Stimulated activated effector memory CD8-positive, alpha-beta T cell treated with anti-CD3 and anti-CD28 coated beads, Interleukin-12 subunit alpha, Interleukin-12 subunit beta, amount 100 ng/mL, for 72 hours (primary cell): ENCODE measurements at regions not wholly inside any gene's neighbourhood (a gene's known extent, or its start where the extent isn't known, plus 50 kb on each side); places are given as distances from the start of the nearest gene placed in this dataset.
"Not testable (repeated sequence)": the region's sequence is repeated elsewhere in the genome, so short reads cannot be mapped to it uniquely, and the experiment has no call there.

Experiments used
- ATAC-seq: fragments of 150-1000 bp; cut with Tn5 transposase; 2 replicates; pipeline ENCODE4 v1.10.0; 2021
- DNase-seq, 2 donors: peaks; one replicate each; pipeline ENCODE4 v3.0.0; 2021 to 2022; ENCODE audit warnings: low spot score in 2 of 2
- H3K27ac Mint-ChIP-seq: one replicate; pipeline ENCODE4 v1.8.0; 2022; ENCODE audit warnings: mild to moderate bottlenecking, mixed read lengths
- H3K36me3 Mint-ChIP-seq: one replicate; pipeline ENCODE4 v1.8.0; 2022; ENCODE audit warnings: mild to moderate bottlenecking, mixed read lengths
- H3K4me1 Mint-ChIP-seq: one replicate; pipeline ENCODE4 v1.8.0; 2022; ENCODE audit warnings: mixed read lengths
- H3K4me3 Mint-ChIP-seq: one replicate; pipeline ENCODE4 v1.8.0; 2022; ENCODE audit warnings: mild to moderate bottlenecking, mixed read lengths
- H3K9me3 Mint-ChIP-seq: one replicate; pipeline ENCODE4 v1.8.0; 2022; ENCODE audit warnings: mixed read lengths

DNA sequence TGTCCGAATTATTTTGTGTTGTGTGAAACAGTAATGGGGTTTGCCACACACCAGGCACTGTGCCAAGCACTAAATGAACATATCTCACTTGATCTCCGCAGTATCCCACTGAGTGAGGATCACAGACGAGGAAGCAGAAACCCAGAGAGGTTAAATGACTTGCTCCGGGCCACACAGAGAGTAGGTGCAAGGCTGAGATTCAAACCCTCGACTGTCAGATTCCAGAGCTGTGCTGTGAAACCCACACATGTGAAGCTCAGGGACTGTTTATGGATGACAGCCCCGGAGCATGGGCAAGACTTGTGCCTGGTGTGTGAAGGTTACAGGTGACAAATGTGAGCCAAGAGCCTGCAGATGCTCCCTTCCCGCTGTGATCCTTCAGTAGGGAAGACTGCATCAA, 87.8 kb upstream of the SIRPA start:
- Mint-ChIP-seq H3K27ac (no peak overlapping the region), H3K9me3 (no peaks in the 10 kb centered on the region), H3K36me3 (no peaks in the 10 kb centered on the region), H3K4me1 (peaks cover 4% of the 10 kb centered on the region), H3K4me3 (no peak overlapping the region)
- ATAC-seq = no peak
- no peak for DNase-seq

DNA sequence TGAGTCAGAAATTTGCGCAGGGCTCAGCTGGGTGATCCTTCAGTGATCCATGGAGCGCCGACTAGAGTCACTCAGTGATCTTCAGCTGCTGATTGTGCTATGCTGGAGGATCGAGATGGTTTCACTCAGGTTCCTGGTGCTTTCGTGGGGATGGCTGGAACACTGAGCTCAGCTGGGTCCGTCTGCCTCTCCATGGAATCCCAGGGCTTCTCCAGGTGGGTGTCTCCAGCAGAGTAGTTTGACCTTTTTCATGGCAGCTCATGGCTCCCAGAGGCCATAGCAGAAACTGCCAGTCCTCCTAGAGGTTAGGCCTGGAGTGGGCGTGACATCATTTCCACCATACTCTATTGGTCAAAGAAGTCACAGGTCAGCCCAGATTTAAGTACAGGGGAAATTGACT, 88.8 kb upstream of the SIRPA start:
- DNase-seq (no peak), ATAC-seq (no peak)
- Mint-ChIP-seq H3K4me3 (no peak overlapping the region), H3K27ac (no peak overlapping the region), H3K4me1 (peaks cover 7% of the 10 kb centered on the region), H3K36me3 (no peaks in the 10 kb centered on the region), H3K9me3 (no peaks in the 10 kb centered on the region)

DNA sequence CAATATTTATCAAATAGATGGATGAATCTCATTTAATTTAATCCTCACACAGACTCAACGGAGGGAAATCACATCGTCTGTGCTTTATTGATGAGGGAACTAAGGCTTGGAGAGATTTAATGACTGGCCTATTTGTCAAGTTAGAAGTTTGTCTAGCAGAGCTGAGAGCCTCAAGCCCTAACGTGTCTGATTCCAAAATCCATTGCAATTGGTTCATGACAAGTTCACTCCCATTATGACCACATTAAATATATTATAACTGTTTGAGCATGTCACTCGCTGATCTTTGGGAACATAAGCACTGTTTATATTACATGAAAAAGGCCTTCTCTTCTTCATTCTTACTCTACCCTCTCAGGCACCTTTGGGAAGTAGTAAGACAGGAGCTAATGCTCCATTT, 89.4 kb upstream of the SIRPA start:
- DNase-seq (no peak), ATAC-seq (no peak)
- no peaks in the 10 kb centered on the region for H3K36me3 Mint-ChIP-seq
- peaks cover 7% of the 10 kb centered on the region for H3K4me1 Mint-ChIP-seq
- no peaks in the 10 kb centered on the region for H3K9me3 Mint-ChIP-seq
- H3K4me3 Mint-ChIP-seq = no peak overlapping the region
- no peak overlapping the region for H3K27ac Mint-ChIP-seq

DNA sequence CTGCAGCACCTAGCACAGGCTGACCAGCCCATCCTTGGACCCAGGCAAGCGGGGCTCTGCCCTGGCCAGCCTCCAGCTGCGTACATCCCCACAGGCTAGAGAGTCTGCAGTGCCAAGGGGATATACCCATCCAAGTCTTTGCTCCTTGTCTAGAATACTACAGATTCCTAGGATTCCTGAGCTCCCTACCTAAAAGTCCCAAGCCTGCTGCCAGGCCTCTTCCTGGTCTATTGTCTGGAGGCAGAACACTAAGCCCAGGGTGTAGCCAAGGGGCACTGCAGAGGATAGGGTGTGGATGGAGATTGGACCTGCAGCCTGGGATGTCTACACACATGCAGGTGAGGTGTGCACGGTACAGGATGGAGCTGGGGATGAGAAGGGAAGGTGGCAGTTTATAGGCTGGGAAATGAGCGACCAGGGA, 90.0 kb upstream of the SIRPA start:
- ATAC-seq (no peak), DNase-seq (no peak)
- Mint-ChIP-seq H3K36me3 (no peaks in the 10 kb centered on the region), H3K4me3 (no peak overlapping the region), H3K4me1 (peaks cover 7% of the 10 kb centered on the region), H3K9me3 (no peaks in the 10 kb centered on the region), H3K27ac (no peak overlapping the region)

DNA sequence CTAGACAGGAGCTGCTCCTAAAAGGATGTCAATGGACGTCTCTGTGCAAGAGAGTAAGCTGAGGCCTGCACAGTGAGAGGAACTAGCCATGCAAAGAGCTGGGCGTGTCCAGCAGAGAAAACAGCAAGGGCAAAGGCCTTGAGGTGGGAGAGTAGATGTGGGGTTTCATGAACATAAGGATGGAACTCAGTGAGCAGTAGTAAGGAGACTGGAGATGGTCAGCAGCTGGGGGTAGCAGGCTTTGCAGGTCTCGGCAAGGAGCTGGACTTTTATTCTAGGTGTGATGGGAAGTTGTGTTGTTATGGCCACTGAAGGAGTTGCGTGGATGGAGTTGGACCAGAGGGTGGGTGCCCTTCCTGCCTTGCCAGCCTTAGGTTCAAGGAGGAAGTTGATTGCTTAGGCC, 90.7 kb upstream of the SIRPA start:
- no peak overlapping the region for H3K27ac Mint-ChIP-seq
- DNase-seq = no peak
- peaks cover 7% of the 10 kb centered on the region for H3K4me1 Mint-ChIP-seq
- no peaks in the 10 kb centered on the region for H3K36me3 Mint-ChIP-seq
- no peak for ATAC-seq
- H3K9me3 Mint-ChIP-seq = no peaks in the 10 kb centered on the region
- H3K4me3 Mint-ChIP-seq = no peak overlapping the region

DNA sequence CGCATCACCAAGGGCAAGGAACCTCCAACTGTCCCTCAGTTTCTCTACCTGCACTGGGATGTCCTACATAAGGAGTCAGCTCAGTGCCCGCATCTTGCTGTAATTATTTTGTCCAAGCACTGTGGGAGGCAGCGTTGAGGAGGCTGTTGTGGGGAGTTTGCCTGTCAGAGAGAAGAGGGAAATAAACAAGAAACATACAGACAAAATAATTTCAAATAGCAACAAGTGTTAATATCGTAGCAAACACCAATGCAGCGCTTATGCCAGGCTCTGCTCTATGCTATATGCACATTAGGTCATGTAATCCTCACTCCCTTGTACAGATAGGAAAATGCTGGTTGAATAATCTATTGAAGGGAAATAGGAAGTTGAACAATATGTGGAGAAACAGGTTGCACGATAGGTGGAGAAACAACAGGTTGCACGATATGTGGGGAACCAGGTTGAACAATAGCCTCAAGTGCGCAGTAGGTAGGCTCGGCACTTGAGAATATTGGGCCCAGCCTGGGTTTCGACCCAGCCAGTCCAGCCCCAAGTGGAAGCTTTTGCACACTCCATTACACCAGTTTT, 91.2 kb upstream of the SIRPA start:
- no peak overlapping the region for H3K4me3 Mint-ChIP-seq
- H3K9me3 Mint-ChIP-seq = no peaks in the 10 kb centered on the region
- ATAC-seq (no peak), DNase-seq (no peak)
- H3K36me3 Mint-ChIP-seq = no peaks in the 10 kb centered on the region
- peaks cover 7% of the 10 kb centered on the region for H3K4me1 Mint-ChIP-seq
- H3K27ac Mint-ChIP-seq = no peak overlapping the region

DNA sequence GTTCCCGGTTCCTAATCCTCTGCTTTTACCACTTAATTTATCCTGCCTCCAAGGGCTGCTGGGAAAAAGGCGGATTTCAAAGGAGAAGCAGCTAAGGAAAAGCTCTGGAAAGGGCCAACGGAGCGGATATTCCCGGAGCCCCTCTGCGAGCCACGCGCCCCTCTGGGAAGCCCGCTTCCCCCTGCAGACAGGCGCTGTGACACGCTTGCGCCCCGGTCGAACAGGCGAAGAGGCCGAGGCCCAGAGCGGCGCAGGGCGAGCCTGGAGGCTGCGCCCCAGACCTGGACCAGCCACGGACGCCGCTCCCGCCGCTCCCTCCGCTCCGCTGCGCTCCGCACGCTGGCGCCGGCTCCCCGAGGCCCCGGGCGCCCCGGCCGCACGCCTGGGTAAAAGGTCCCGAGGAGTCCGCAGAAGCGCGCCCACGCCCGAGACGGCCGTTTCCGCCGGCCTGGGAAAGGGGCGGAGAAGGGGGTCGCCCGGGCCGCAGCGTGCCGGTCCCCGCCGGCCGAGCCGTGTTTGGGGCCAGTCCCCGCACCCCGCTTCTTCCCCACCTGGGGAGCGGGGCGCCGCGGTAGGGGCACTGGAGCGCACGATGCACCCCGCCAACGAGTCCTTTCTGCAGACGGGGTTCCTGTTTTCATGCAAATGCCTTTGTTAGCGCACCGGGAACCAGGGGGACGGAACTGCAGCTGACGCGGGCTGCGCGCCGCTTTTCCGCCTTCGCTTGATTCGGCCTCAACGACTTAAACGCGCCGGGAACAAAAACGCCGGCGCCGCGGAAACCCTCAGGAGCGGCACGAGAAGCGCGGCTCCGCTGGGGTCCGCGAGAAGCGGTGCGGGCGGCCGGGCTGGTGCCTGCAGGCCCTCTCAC, 91.9 kb upstream of the SIRPA start:
- H3K27ac Mint-ChIP-seq = no peak overlapping the region
- no peaks in the 10 kb centered on the region for H3K9me3 Mint-ChIP-seq
- DNase-seq (no peak), ATAC-seq (no peak)
- no peak overlapping the region for H3K4me3 Mint-ChIP-seq
- no peaks in the 10 kb centered on the region for H3K36me3 Mint-ChIP-seq
- H3K4me1 Mint-ChIP-seq = peaks cover 7% of the 10 kb centered on the region

DNA sequence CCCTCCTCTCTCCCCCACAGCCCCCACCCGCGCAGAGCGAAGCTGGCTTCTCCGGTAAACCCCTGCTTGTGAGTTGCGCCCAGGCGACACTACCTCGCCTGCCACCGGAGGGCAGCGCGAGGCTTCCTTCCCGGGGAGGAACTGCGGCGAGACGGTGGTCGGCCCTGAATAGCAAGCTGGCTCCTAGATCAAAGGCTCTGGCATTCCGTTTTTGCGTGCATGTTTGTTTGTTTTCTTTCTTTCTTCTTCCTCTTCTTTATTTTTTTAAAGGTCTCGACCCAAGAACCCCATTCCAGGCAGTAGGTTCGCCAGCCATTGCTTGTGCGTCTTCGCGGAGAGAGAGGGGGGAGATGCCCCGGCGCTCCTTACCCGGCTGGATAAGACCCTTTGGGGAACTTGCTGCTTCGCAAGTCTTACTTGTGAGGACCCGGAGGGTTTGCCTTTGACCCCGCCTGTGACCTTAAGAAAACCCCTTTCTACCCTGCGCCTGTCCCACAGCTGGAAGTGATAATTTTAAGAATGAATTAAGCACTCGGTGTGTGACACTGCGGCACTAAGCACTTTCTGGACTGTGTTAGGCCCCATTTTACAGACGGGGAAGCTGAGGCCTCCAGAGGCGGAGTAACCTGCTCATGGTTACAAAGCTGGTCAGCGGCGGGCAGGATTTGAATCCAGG, 92.7 kb upstream of the SIRPA start:
- peak; percentile 56 for ATAC-seq
- peaks cover 7% of the 10 kb centered on the region for H3K4me1 Mint-ChIP-seq
- H3K9me3 Mint-ChIP-seq = no peaks in the 10 kb centered on the region
- H3K27ac Mint-ChIP-seq = no peak overlapping the region
- no peak for DNase-seq
- H3K36me3 Mint-ChIP-seq = no peaks in the 10 kb centered on the region
- H3K4me3 Mint-ChIP-seq = peak overlapping the region; percentile 23

DNA sequence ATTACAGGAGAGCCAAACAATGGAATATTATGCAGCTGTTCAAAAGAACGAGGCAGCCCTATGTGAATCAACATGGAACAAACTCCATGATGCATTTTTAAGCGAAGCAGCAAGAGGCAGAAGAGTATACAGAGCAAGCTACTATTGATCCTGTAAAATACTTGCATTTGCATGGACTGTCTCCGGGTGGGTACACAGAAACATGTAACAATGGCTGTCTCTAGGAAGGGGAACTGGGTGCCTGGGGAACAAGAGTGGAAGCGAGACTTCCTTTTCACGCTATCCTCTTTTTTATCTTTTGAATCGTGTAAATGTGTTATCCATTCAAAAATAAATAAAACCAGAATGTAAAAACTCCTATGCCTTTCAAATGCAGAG, 93.3 kb upstream of the SIRPA start:
- DNase-seq (no peak), ATAC-seq (no peak)
- Mint-ChIP-seq H3K4me3 (no peak overlapping the region), H3K27ac (no peak overlapping the region), H3K4me1 (peaks cover 7% of the 10 kb centered on the region), H3K9me3 (no peaks in the 10 kb centered on the region), H3K36me3 (no peaks in the 10 kb centered on the region)

DNA sequence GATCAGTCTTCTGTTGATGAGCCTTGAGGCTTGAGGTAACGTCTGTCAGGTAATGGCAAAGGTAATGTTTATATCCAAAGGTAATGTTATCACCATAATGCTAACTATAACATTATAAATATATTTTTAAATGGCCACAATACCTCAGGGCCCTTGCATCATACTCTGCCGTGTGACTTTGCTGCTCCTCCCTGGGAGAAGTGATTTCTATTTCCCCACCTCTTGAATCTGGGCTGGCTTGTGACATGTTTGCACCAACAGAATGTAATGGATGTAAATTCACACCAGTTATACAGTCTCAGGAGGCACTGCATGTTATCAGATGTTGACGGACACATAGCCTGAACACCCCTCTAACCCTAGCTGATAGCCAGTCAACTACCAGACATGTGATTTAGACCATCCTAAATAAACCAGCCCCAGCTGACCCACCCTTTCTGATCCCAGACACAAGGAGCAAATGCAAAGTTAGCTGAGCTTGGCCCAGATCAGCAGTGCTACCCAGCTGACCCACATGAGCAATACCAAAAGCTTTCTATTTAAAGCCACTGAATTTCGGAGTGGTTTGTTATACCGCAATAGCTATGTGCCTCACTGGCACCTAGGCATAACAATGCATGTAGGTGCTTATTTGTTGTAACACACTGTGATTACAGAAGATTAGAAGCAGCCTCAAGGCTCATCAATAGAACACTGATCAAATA, 93.8 kb upstream of the SIRPA start:
- H3K4me3 Mint-ChIP-seq = no peak overlapping the region
- no peak overlapping the region for H3K27ac Mint-ChIP-seq
- H3K4me1 Mint-ChIP-seq = peaks cover 7% of the 10 kb centered on the region

DNA sequence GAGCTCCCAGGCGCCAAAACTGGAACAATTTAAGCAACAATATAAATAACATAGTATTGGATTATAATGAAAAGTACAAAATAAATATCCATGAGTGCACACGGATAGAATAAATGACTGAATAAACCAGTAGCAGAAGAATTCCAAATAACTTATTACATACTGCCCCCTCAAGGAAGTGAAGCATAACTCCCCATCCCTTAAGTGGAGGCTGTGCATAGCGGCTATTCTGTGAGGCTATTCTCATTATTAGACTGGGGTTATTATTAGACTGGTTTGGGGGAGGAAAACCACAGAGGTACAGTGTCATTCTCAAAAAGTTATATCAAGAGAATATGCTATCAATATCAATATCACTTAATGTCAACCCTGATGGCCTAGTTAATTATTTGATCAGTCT, 94.4 kb upstream of the SIRPA start:
- H3K36me3 Mint-ChIP-seq = no peaks in the 10 kb centered on the region
- no peak for ATAC-seq
- H3K9me3 Mint-ChIP-seq = no peaks in the 10 kb centered on the region

More for the DNA sequence above, 93.8 kb upstream of the SIRPA start:
- H3K9me3 Mint-ChIP-seq = no peaks in the 10 kb centered on the region
- H3K36me3 Mint-ChIP-seq = no peaks in the 10 kb centered on the region
- ATAC-seq = no peak
- no peak for DNase-seq

DNA sequence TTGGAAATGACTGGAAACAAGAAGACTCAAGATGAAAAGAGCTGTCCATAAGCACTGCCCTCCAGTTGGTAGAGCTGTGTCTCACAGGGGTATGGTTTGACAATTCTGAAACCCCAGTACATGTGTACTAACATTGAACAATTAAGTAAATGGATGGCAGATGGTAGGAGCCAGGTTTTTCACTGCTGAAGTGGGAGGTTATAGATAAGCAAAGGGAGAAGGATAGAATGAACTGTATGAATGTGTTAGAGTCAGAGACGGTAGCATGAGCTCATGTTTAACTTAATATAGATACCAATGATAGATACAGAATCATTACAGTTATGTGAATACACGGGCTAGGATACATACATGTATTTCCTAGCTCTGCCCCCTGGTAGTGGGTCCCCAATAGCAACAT, 95.0 kb upstream of the SIRPA start:
- DNase-seq (no peak), ATAC-seq (no peak)
- Mint-ChIP-seq H3K36me3 (no peaks in the 10 kb centered on the region), H3K4me3 (no peak overlapping the region), H3K9me3 (no peaks in the 10 kb centered on the region), H3K4me1 (peaks cover 7% of the 10 kb centered on the region), H3K27ac (no peak overlapping the region)

More for the DNA sequence above, 94.4 kb upstream of the SIRPA start:
- Mint-ChIP-seq H3K4me3 (no peak overlapping the region), H3K27ac (no peak overlapping the region), H3K4me1 (peaks cover 7% of the 10 kb centered on the region)
- no peak for DNase-seq

DNA sequence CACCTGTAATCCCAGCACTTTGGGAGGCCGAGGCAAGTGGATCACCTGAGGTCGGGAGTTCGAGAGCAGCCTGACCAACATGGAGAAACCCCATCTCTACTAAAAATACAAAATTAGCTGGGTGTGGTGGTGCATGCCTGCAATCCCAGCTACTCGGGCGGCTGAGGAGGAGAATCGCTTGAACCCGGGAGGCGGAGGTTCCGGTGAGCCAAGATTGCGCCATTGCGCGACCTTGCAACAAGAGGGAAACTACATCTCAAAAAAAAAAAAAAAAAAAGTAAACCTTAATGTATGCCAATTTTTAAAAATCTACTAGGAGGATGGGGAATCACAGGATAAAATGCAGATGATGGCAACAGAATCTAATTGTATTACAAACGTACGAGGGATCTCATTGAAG, 95.5 kb upstream of the SIRPA start:
- DNase-seq, H3K9me3 Mint-ChIP-seq, H3K4me3 Mint-ChIP-seq, ATAC-seq, H3K27ac Mint-ChIP-seq, H3K4me1 Mint-ChIP-seq, H3K36me3 Mint-ChIP-seq: not testable (repeated sequence)

DNA sequence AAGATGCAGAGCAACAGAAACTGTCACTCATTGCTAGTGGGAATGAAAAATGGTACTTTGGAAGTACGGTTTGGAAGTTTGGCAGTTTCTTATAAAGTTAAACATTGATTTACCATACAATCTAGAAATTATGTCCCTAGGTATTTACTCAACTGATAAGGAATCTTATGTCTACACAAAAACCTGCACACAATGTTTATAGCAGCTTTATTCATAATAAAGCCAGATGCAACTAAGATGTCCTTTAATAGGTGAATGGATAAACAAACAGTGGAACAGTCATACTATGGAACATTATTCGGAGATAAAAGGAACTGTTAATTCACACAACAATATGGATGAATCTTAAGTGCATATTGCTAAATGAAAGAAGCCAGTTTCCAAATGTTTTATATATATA, 96.2 kb upstream of the SIRPA start:
- Mint-ChIP-seq H3K27ac (no peak overlapping the region), H3K4me1 (peaks cover 7% of the 10 kb centered on the region), H3K9me3 (no peaks in the 10 kb centered on the region), H3K4me3 (no peak overlapping the region), H3K36me3 (no peaks in the 10 kb centered on the region)
- DNase-seq (no peak), ATAC-seq (no peak)

DNA sequence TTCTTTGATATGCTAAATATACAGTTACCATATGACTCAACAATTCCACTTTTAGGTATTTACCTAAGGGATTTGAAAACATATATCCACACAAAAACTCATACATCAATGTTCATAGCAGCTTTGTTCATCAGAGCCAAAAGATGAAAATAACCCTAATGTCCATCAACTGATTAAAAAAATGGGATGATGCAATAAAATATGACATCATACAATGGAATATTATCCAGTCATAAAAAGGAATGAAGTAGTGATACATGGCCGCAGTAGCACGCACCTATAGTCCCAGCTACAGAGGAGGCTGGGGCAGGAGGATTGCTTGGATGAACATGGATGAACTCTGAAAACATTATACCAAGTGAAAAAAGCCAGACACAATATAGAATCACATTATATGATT, 101.4 kb upstream of the SIRPA start:
- H3K27ac Mint-ChIP-seq = no peak overlapping the region
- ATAC-seq (no peak), DNase-seq (no peak)
- no peaks in the 10 kb centered on the region for H3K9me3 Mint-ChIP-seq
- H3K4me1 Mint-ChIP-seq = no peaks in the 10 kb centered on the region
- no peaks in the 10 kb centered on the region for H3K36me3 Mint-ChIP-seq
- H3K4me3 Mint-ChIP-seq = no peak overlapping the region
